Thoracic aorta (tissue), 2 donors: ENCODE measurements at regions not wholly inside any gene's neighbourhood (a gene's known extent, or its start where the extent isn't known, plus 50 kb on each side); places are given as distances from the start of the nearest gene placed in this dataset.

Experiments
- ATAC-seq: fragments of 150-250 bp; one replicate; pipeline ENCODE4 v1.8.0; 2017; ENCODE audit warnings: low read depth; ENCODE audit not compliant: insufficient number of reproducible peaks, low FRiP score
- DNase-seq: peaks from one replicate; pipeline ENCODE4 v3.0.0-alpha.2; 2020; ENCODE audit warnings: low spot score
- H3K27ac ChIP-seq, 2 donors: fragments of 200-600 bp; sonication (generic); 1 replicate in 1 of 2; 2 replicates in 1 of 2; pipeline ENCODE4 v1.5.1; 2016; ENCODE audit warnings: mild to moderate bottlenecking in 2 of 2, moderate library complexity in 2 of 2
- H3K27me3 ChIP-seq: fragments of 200-600 bp; sonication (generic); replicated peaks from 2 replicates; pipeline ENCODE4 v1.6.0; 2016; ENCODE audit warnings: mild to moderate bottlenecking; ENCODE audit not compliant: insufficient read depth
- H3K36me3 ChIP-seq: fragments of 200-600 bp; sonication (generic); one replicate; pipeline ENCODE4 v1.5.1; 2016
- H3K4me1 ChIP-seq, 2 donors: fragments of 200-600 bp; sonication (generic); 1 replicate in 1 of 2; 2 replicates in 1 of 2; pipeline versions ENCODE4 v1.5.1 to v1.6.0; 2016; ENCODE audit warnings: low read depth in 2 of 2, mild to moderate bottlenecking in 1 of 2; ENCODE audit not compliant: control insufficient read depth in 1 of 2
- H3K4me3 ChIP-seq: fragments of 200-600 bp; sonication (generic); 2 replicates; pipeline ENCODE4 v1.5.1; 2016; ENCODE audit warnings: mild to moderate bottlenecking
- H3K9me3 ChIP-seq: fragments of 200-600 bp; sonication (generic); 2 replicates; pipeline ENCODE4 v1.5.1; 2016
- TF ChIP-seq, protein P1 (sequence below): fragments of 200-600 bp; sonication (generic); IDR thresholded peaks from one replicate; pipeline ENCODE4 v1.5.1; 2019; ENCODE audit warnings: antibody characterized with exemption

DNA sequence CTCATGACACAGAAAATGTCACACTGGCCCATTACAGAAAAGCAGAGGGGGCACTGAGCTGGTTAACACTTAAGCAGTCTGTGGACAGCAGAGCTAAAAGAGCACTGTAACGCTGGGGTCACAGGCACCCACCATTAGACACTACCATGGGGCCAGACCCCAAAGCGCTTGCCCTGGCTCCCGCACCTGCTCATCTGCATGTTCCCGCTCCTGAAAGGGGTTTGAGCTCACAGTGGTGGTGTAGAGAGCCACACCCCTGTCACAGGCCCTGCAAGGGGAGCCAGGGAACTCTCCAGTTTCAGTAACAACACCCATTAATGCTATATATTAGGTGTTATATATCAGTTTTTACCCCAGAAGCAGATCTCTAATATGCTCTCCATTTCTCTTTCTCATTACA is 187.0 kb downstream of the ANKRD50 start:
- H3K27ac ChIP-seq = no peak overlapping the region
- H3K4me1 ChIP-seq = peaks cover 0 to 7% of the 10 kb centered on the region in 2 donors
- TF ChIP-seq, protein P1, sequence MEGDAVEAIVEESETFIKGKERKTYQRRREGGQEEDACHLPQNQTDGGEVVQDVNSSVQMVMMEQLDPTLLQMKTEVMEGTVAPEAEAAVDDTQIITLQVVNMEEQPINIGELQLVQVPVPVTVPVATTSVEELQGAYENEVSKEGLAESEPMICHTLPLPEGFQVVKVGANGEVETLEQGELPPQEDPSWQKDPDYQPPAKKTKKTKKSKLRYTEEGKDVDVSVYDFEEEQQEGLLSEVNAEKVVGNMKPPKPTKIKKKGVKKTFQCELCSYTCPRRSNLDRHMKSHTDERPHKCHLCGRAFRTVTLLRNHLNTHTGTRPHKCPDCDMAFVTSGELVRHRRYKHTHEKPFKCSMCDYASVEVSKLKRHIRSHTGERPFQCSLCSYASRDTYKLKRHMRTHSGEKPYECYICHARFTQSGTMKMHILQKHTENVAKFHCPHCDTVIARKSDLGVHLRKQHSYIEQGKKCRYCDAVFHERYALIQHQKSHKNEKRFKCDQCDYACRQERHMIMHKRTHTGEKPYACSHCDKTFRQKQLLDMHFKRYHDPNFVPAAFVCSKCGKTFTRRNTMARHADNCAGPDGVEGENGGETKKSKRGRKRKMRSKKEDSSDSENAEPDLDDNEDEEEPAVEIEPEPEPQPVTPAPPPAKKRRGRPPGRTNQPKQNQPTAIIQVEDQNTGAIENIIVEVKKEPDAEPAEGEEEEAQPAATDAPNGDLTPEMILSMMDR = no peak
- DNase-seq = no peak
- no peaks in the 10 kb centered on the region for H3K9me3 ChIP-seq
- ATAC-seq = no peak
- H3K36me3 ChIP-seq = no peaks in the 10 kb centered on the region
- no peak overlapping the region for H3K4me3 ChIP-seq
- no peaks in the 10 kb centered on the region for H3K27me3 ChIP-seq

DNA sequence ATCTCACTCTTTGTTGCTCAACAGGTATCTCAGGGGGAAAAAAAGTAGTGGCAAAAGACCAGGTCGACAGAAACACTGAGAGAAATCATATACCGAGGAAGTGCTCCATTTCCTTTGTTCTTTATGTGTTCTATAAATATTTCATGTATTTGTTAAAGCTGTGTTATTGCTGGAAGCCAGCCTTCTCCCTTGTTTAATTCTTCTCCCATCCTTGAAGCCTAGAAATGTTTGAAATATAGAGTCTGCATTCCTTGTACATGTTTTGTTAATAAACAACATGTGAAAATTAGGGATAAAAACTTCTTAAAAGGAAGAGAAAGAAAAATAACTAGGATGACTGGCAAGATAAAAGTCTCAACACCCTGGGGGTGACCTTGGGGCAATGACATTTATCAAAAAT is 186.2 kb downstream of the ANKRD50 start:
- Histone ChIP-seq H3K4me1 (peaks cover 0 to 7% of the 10 kb centered on the region in 2 donors), H3K36me3 (no peaks in the 10 kb centered on the region), H3K9me3 (no peaks in the 10 kb centered on the region), H3K4me3 (no peak overlapping the region), H3K27ac (no peak overlapping the region), H3K27me3 (no peaks in the 10 kb centered on the region)
- no peak for ATAC-seq
- DNase-seq = no peak
- TF ChIP-seq, protein P1 = no peak

DNA sequence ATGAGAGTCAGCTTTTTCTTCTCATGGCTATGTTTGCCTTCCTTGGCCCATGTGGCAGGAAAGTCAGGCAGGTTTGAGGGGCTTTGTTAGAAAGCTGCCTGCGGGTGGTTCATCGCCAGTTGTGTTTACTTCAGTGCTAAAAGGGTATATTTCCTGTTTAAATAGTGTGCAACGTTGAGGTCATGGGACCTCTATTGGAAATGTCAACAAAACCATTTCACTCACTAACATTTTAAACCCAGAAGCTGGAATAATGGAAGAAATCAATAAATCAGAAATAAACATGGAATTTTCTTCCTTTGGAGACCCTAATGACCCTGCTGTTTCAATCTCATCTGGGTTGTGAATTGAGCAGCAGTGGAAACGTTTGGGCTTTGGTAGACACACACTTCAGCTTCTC is 185.8 kb downstream of the ANKRD50 start:
- Histone ChIP-seq H3K9me3 (no peaks in the 10 kb centered on the region), H3K36me3 (no peaks in the 10 kb centered on the region), H3K27me3 (no peaks in the 10 kb centered on the region), H3K4me1 (peaks cover 0 to 7% of the 10 kb centered on the region in 2 donors), H3K27ac (no peak overlapping the region), H3K4me3 (no peak overlapping the region)
- no peak for DNase-seq
- TF ChIP-seq, protein P1 = no peak
- ATAC-seq = no peak

DNA sequence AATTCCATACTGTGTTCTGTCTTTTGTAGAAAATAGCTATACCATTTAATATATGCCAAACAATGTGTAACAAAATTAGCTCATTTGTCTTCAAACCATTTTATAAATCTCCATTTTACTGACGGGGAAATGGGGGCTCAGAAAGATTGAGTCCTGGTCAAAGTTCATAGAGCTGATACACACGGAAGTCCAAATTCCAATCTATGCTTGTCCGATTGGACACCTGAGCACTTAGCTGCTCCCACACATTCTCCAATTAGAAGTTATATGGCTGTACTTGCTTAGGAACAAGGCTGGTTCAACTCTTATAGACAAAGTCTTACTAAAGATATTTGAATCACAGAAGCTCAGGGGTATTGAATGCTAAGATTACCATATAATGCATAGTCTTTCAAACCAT is 185.2 kb downstream of the ANKRD50 start:
- Histone ChIP-seq H3K4me1 (peaks cover 0 to 7% of the 10 kb centered on the region in 2 donors), H3K9me3 (no peaks in the 10 kb centered on the region), H3K27ac (no peak overlapping the region), H3K36me3 (no peaks in the 10 kb centered on the region), H3K27me3 (no peaks in the 10 kb centered on the region), H3K4me3 (no peak overlapping the region)
- DNase-seq (no peak), ATAC-seq (no peak)
- TF ChIP-seq, protein P1 = no peak

DNA sequence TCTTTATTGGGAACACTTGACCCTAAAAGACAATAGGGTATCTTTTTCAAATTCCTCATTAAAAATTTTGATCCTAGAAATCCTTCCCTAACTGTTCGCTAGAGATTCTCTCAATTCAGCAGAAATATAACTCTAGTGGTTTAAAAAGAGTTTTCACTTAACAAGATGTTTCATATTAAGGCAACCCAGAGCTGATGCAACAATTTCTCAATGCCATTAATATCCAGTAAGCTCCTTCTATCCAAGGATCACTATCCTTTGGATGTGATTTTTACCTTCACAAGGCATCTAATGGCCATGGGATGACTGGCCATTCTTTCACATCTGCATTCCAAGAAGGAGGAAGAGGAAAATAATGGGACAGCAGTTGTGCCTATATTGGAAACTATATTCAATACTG is 183.4 kb downstream of the ANKRD50 start:
- TF ChIP-seq, protein P1 = no peak
- Histone ChIP-seq H3K4me1 (peaks cover 0 to 7% of the 10 kb centered on the region in 2 donors), H3K27ac (no peak overlapping the region), H3K9me3 (no peaks in the 10 kb centered on the region), H3K36me3 (no peaks in the 10 kb centered on the region), H3K27me3 (no peaks in the 10 kb centered on the region), H3K4me3 (no peak overlapping the region)
- no peak for ATAC-seq
- DNase-seq = no peak
